ENCODE measurements at regions not wholly inside any gene's neighbourhood (a gene's known extent, or its start where the extent isn't known, plus 50 kb on each side); places are given as distances from the start of the nearest gene placed in this dataset.

DNA sequence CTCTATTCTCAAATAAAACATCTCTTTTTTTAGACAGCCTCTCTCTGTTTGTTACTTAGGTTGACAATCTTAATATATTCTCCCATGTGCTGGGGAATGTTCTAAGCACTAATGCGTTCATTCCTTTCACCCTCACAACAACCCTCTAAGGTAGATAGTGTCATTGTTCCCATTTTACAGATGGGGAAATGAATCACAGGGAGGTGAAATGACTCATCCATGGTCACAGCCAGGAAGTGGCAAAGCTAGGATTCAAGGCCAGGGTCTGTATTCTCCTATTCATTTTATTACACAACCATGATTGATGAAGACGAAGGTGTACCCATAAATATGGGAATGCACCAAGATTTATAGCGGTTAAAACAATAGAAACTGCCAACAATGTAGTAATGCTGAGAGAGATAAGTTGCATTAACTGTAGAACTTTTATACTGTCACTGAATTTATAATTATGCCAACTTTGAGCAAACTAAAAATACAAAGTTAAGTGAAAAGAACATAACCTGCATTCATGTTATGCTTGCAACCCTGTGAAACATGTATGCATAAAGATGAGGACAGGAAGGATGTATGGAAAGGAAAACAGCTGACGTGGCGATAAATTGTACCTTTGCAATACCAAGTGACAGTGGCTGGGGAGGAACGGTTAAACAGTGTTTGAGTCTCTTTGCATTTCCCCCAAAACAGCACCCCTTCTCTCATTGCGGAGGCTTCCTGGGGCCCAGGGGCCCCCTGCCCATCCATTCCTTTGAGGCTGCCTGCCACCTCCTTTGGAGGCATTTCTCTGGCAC is 257.7 kb upstream of the AGAP1 start:
- Histone ChIP-seq H3K4me1 (ENCODE audit: control insufficient read depth, extremely low read depth, insufficient read depth, low read length) (peaks cover 2% of the 10 kb centered on the region), H3K79me2 (ENCODE audit: control insufficient read depth, insufficient read depth, low read length) (no peaks in the 10 kb centered on the region), H3K4me2 (ENCODE audit: extremely low read depth, insufficient read depth, low read length) (no peak overlapping the region), H3K9ac (ENCODE audit: insufficient read depth, low read length) (no peak overlapping the region), H4K20me1 (ENCODE audit: control insufficient read depth, extremely low read depth, insufficient read depth, low read length) (no peaks in the 10 kb centered on the region), H3K36me3 (ENCODE audit: control insufficient read depth, insufficient read depth, low read length) (no peaks in the 10 kb centered on the region), H3K4me3 (replicated peaks in 1 of 4; ENCODE audit: control extremely low read depth in 1 of 4, insufficient read depth in 1 of 4, low read depth in 3 of 4, low read length in 4 of 4) (no peak overlapping the region), H3K9me3 (ENCODE audit: control insufficient read depth, insufficient read depth, low read depth, low read length) (no peaks in the 10 kb centered on the region), H3K27me3 (ENCODE audit: control insufficient read depth, insufficient read depth, low read length) (no peaks in the 10 kb centered on the region), H3K27ac (ENCODE audit: insufficient read depth, low read length) (no peak overlapping the region), H2AFZ (ENCODE audit: low read length) (no peak overlapping the region)
- TF ChIP-seq, protein P1, sequence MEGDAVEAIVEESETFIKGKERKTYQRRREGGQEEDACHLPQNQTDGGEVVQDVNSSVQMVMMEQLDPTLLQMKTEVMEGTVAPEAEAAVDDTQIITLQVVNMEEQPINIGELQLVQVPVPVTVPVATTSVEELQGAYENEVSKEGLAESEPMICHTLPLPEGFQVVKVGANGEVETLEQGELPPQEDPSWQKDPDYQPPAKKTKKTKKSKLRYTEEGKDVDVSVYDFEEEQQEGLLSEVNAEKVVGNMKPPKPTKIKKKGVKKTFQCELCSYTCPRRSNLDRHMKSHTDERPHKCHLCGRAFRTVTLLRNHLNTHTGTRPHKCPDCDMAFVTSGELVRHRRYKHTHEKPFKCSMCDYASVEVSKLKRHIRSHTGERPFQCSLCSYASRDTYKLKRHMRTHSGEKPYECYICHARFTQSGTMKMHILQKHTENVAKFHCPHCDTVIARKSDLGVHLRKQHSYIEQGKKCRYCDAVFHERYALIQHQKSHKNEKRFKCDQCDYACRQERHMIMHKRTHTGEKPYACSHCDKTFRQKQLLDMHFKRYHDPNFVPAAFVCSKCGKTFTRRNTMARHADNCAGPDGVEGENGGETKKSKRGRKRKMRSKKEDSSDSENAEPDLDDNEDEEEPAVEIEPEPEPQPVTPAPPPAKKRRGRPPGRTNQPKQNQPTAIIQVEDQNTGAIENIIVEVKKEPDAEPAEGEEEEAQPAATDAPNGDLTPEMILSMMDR (conservative IDR thresholded peaks at IDR 0.05 in 1 of 2, IDR thresholded peaks at IDR 0.05 in 1 of 2; ENCODE audit: low read depth in 1 of 2, low read length in 2 of 2), result no peak
- TF ChIP-seq EZH2 (IDR thresholded peaks at IDR 0.05; ENCODE audit: low read length, missing control alignments), result no peak
- DNase-seq (ENCODE audit: low read depth in 2 of 2), result peak in 1 of 2 donors; percentile 28

DNA sequence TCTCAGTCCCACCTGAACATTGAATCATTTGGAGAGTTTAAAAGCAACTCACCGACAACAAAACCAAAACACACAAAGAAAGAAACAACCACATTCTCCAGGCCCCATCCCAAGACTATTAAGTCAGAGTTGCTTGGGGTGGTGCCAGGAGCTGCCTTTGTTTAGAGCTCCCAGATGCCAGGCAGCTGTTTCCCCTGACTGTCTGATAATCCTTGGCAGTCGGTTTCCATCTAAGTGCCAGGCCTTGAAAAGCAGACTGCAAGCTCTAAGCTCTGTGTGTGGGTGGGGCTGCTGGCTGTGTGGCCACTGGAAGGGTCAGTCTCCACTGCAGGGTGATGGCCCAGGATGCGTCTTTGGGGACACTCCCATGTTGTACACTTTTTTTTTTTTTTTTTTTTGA is 255.3 kb upstream of the AGAP1 start:
- Histone ChIP-seq H2AFZ (ENCODE audit: low read length) (no peak overlapping the region), H3K9me3 (ENCODE audit: control insufficient read depth, insufficient read depth, low read depth, low read length) (no peaks in the 10 kb centered on the region), H3K27me3 (ENCODE audit: control insufficient read depth, insufficient read depth, low read length) (no peaks in the 10 kb centered on the region), H3K4me3 (replicated peaks in 1 of 4; ENCODE audit: control extremely low read depth in 1 of 4, insufficient read depth in 1 of 4, low read depth in 3 of 4, low read length in 4 of 4) (no peak overlapping the region), H3K4me2 (ENCODE audit: extremely low read depth, insufficient read depth, low read length) (no peak overlapping the region), H4K20me1 (ENCODE audit: control insufficient read depth, extremely low read depth, insufficient read depth, low read length) (no peaks in the 10 kb centered on the region), H3K9ac (ENCODE audit: insufficient read depth, low read length) (no peak overlapping the region), H3K27ac (ENCODE audit: insufficient read depth, low read length) (no peak overlapping the region), H3K36me3 (ENCODE audit: control insufficient read depth, insufficient read depth, low read length) (no peaks in the 10 kb centered on the region), H3K4me1 (ENCODE audit: control insufficient read depth, extremely low read depth, insufficient read depth, low read length) (no peaks in the 10 kb centered on the region), H3K79me2 (ENCODE audit: control insufficient read depth, insufficient read depth, low read length) (no peaks in the 10 kb centered on the region)
- DNase-seq (ENCODE audit: low read depth in 2 of 2), result peak; percentile 82 to 85
- TF ChIP-seq EZH2 (IDR thresholded peaks at IDR 0.05; ENCODE audit: low read length, missing control alignments), result no peak
- TF ChIP-seq, protein P1 (conservative IDR thresholded peaks at IDR 0.05 in 1 of 2, IDR thresholded peaks at IDR 0.05 in 1 of 2; ENCODE audit: low read depth in 1 of 2, low read length in 2 of 2), result no peak

DNA sequence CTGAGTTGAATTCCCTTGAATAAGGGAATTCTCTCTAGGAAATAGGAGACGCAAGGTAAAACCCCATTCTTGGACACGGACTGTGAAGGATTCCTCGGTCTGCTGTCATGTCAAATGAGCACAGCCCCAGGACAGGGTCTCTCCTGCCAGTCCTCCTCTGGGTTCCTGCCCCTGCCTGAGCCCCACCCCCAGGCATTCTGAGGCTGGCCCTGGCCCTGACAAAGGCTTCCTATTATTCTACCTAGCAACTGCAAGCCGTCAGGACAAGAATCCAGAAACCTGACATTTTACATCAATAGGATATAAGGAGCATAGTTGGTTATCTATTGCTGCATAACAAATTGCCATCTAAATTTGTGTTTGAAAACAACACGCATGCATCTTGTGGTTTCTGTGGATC is 253.3 kb upstream of the AGAP1 start:
- no peaks in the 10 kb centered on the region for H3K79me2 ChIP-seq (ENCODE audit: control insufficient read depth, insufficient read depth, low read length)
- no peak overlapping the region for H3K9ac ChIP-seq (ENCODE audit: insufficient read depth, low read length)
- no peak overlapping the region for H2AFZ ChIP-seq (ENCODE audit: low read length)
- no peak for TF ChIP-seq EZH2 (IDR thresholded peaks at IDR 0.05; ENCODE audit: low read length, missing control alignments)
- TF ChIP-seq, protein P1 (conservative IDR thresholded peaks at IDR 0.05 in 1 of 2, IDR thresholded peaks at IDR 0.05 in 1 of 2; ENCODE audit: low read depth in 1 of 2, low read length in 2 of 2), result no peak
- H4K20me1 ChIP-seq (ENCODE audit: control insufficient read depth, extremely low read depth, insufficient read depth, low read length), result no peaks in the 10 kb centered on the region
- H3K4me3 ChIP-seq (replicated peaks in 1 of 4; ENCODE audit: control extremely low read depth in 1 of 4, insufficient read depth in 1 of 4, low read depth in 3 of 4, low read length in 4 of 4), result no peak overlapping the region
- no peak for DNase-seq (ENCODE audit: low read depth in 2 of 2)
- H3K4me1 ChIP-seq (ENCODE audit: control insufficient read depth, extremely low read depth, insufficient read depth, low read length), result no peaks in the 10 kb centered on the region
- H3K27ac ChIP-seq (ENCODE audit: insufficient read depth, low read length), result no peak overlapping the region
- no peaks in the 10 kb centered on the region for H3K9me3 ChIP-seq (ENCODE audit: control insufficient read depth, insufficient read depth, low read depth, low read length)
- H3K4me2 ChIP-seq (ENCODE audit: extremely low read depth, insufficient read depth, low read length), result no peak overlapping the region
- no peaks in the 10 kb centered on the region for H3K36me3 ChIP-seq (ENCODE audit: control insufficient read depth, insufficient read depth, low read length)
- no peaks in the 10 kb centered on the region for H3K27me3 ChIP-seq (ENCODE audit: control insufficient read depth, insufficient read depth, low read length)

All from fibroblast of lung (primary cell).